HCT116 (cell line): ENCODE measurements at regions not wholly inside any gene's neighbourhood (a gene's known extent, or its start where the extent isn't known, plus 50 kb on each side); places are given as distances from the start of the nearest gene placed in this dataset.

Experiments
- ATAC-seq: fragments of 200-7000 bp; cut with Tn5 transposase; 2 replicates; pipeline ENCODE4 v1.9.1; 2020; ENCODE audit warnings: mild to moderate bottlenecking, moderate library complexity
- BruUV-seq: library from RNA; stranded (reverse); fragments of 400-500 nt; replicated peaks from 2 replicates; lab custom pipeline; 2021; lab: Mats Ljungman, UMichigan
- CTCF ChIA-PET: fragments of 300-600 bp; sonication (Branson Sonifier 250); formaldehyde crosslinking; loops from one replicate; lab custom pipeline; 2021; ENCODE audit warnings: antibody characterized with exemption; lab: Charles Lee
- POLR2A ChIA-PET: fragments of 300-600, 350-600 bp; sonication (Branson Sonifier 250); formaldehyde crosslinking; loops from one replicate; lab custom pipeline; 2021; ENCODE audit warnings: antibody characterized with exemption; lab: Charles Lee
- RAD21 ChIA-PET, 2 experiments: fragments of 300-600 bp; sonication (Branson Sonifier 250); formaldehyde crosslinking; loops; one replicate each; lab custom pipeline; 2023; ENCODE audit warnings: low total read pairs in 2 of 2; ENCODE audit not compliant: uncharacterized antibody in 2 of 2, unreplicated experiment in 2 of 2, low non-redundant PET in 1 of 2; lab: Charles Lee
- DNase-seq: peaks from one replicate; pipeline ENCODE4 v3.0.0-alpha.2; 2010; ENCODE audit warnings: low read depth, low spot score
- H2AFZ ChIP-seq: fragments of 200-600 bp; shearing (Covaris generic), sonication (generic); 2 replicates; pipeline ENCODE4 v1.6.1; 2017; ENCODE audit warnings: low read depth, mixed run types, mixed read lengths, antibody characterized with exemption, low read length; ENCODE audit not compliant: poor library complexity, severe bottlenecking
- H3K27ac ChIP-seq: 2 replicates; pipeline ENCODE4 v1.5.1; 2012; ENCODE audit warnings: low read depth, low read length
- H3K27me3 ChIP-seq: fragments of 200-600 bp; sonication (generic); 2 replicates; pipeline ENCODE4 v1.6.1; 2016; ENCODE audit warnings: mixed run types, low read length, mixed read lengths; ENCODE audit not compliant: insufficient read depth
- H3K36me3 ChIP-seq, 2 experiments: fragments of 200-500 bp in 1 of 2; fragments of 200-600 bp in 1 of 2; sonication (Bioruptor generic) in 1 of 2; sonication (generic) in 1 of 2; 2 replicates each; pipeline versions ENCODE4 v1.5.1 to v1.6.1; 2014 to 2016; ENCODE audit warnings: low read length in 2 of 2, inconsistent platforms in 1 of 2, mixed read lengths in 1 of 2, mixed run types in 1 of 2; ENCODE audit not compliant: insufficient read depth in 2 of 2, control insufficient read depth in 1 of 2
- H3K4me1 ChIP-seq, 2 experiments: fragments of 200-600 bp in 1 of 2; sonication (generic) in 1 of 2; 2 replicates each; pipeline versions ENCODE4 v1.5.1 to v1.6.1; 2012 to 2017; ENCODE audit warnings: low read length in 2 of 2, inconsistent platforms in 1 of 2, mild to moderate bottlenecking in 1 of 2, mixed read lengths in 1 of 2, mixed run types in 1 of 2, moderate library complexity in 1 of 2; ENCODE audit not compliant: insufficient read depth in 2 of 2, control insufficient read depth in 1 of 2
- H3K4me2 ChIP-seq: fragments of 200-600 bp; sonication (generic); 2 replicates; pipeline ENCODE4 v1.6.1; 2017; ENCODE audit warnings: mixed run types, low read length, mixed read lengths
- H3K4me3 ChIP-seq, 2 experiments: fragments of 200-600 bp in 1 of 2; sonication (generic) in 1 of 2; replicated peaks in 1 of 2; 2 replicates each; pipeline ENCODE4 v1.5.1; 2011 to 2016; ENCODE audit warnings: low read length in 2 of 2, control low read depth in 1 of 2, low read depth in 1 of 2, mild to moderate bottlenecking in 1 of 2, mixed read lengths in 1 of 2, mixed run types in 1 of 2
- H3K79me2 ChIP-seq: fragments of 200-600 bp; sonication (generic); 2 replicates; pipeline ENCODE4 v1.6.1; 2017; ENCODE audit warnings: mild to moderate bottlenecking, mixed run types, low read length, moderate library complexity, mixed read lengths; ENCODE audit not compliant: insufficient read depth
- H3K9ac ChIP-seq: fragments of 200-600 bp; sonication (generic); 2 replicates; pipeline ENCODE4 v1.6.1; 2016; ENCODE audit warnings: low read length, mixed read lengths
- H3K9me2 ChIP-seq: fragments of 200-600 bp; sonication (generic), shearing (Covaris generic); 2 replicates; pipeline ENCODE4 v1.6.1; 2017; ENCODE audit warnings: mixed run types, mild to moderate bottlenecking, moderate library complexity; ENCODE audit not compliant: insufficient read depth
- H3K9me3 ChIP-seq, 2 experiments: fragments of 200-500 bp in 1 of 2; fragments of 200-600 bp in 1 of 2; sonication (Bioruptor generic) in 1 of 2; sonication (generic) in 1 of 2; 2 replicates each; pipeline ENCODE4 v1.6.1; 2014 to 2017; ENCODE audit warnings: low read length in 2 of 2, mixed read lengths in 2 of 2, inconsistent platforms in 1 of 2, low read depth in 1 of 2, mild to moderate bottlenecking in 1 of 2, mixed run types in 1 of 2, moderate library complexity in 1 of 2; ENCODE audit not compliant: control insufficient read depth in 1 of 2, insufficient read depth in 1 of 2
- H4K20me1 ChIP-seq: fragments of 200-600 bp; sonication (generic), shearing (Covaris generic); 2 replicates; pipeline ENCODE4 v1.6.1; 2017; ENCODE audit warnings: mixed run types, mild to moderate bottlenecking, moderate library complexity; ENCODE audit not compliant: insufficient read depth
- EGR1 ChIP-seq: IDR thresholded peaks from 2 replicates; pipeline ENCODE4 v1.6.1; 2012; ENCODE audit warnings: low read depth
- ELF1 ChIP-seq: IDR thresholded peaks from 2 replicates; pipeline ENCODE4 v1.6.1; 2012; ENCODE audit warnings: low read depth, borderline replicate concordance
- EZH2 ChIP-seq: fragments of 200-600 bp; sonication (generic); IDR thresholded peaks from 2 replicates; pipeline ENCODE4 v1.6.1; 2017; ENCODE audit warnings: antibody characterized with exemption, mixed run types
- EZH2phosphoT487 ChIP-seq: fragments of 200-600 bp; IDR thresholded peaks from 2 replicates; pipeline ENCODE4 v1.6.1; 2018; ENCODE audit warnings: antibody characterized with exemption, borderline replicate concordance
- FOSL1 ChIP-seq: IDR thresholded peaks from 2 replicates; pipeline ENCODE4 v1.6.1; 2012; ENCODE audit warnings: low read depth
- JUND ChIP-seq: IDR thresholded peaks from 2 replicates; pipeline ENCODE4 v1.6.1; 2012
- RAD21 ChIP-seq: IDR thresholded peaks from 2 replicates; pipeline ENCODE4 v1.6.1; 2012; ENCODE audit warnings: low read depth, mild to moderate bottlenecking
- SIN3A ChIP-seq: IDR thresholded peaks from 2 replicates; pipeline ENCODE4 v1.6.1; 2012; ENCODE audit warnings: low read depth
- SP1 ChIP-seq: IDR thresholded peaks from 2 replicates; pipeline ENCODE4 v1.6.1; 2012; ENCODE audit warnings: low read depth
- TCF7L2 ChIP-seq: IDR thresholded peaks from 2 replicates; pipeline ENCODE4 v1.7.0; 2011; ENCODE audit warnings: borderline replicate concordance, inconsistent platforms; ENCODE audit not compliant: insufficient read depth, insufficient read length; ENCODE audit errors: extremely low read depth
- YY1 ChIP-seq: IDR thresholded peaks from 2 replicates; pipeline ENCODE4 v1.6.1; 2011; ENCODE audit warnings: low read length, low read depth, moderate library complexity, mild to moderate bottlenecking; ENCODE audit not compliant: insufficient replicate concordance; ENCODE audit errors: extremely low read depth
- ZFX ChIP-seq: fragments of 450-650 bp; IDR thresholded peaks from 2 replicates; pipeline ENCODE4 v1.6.1; 2017
- intact Hi-C: fragments of 100-400 bp; cut with micrococcal nuclease; formaldehyde crosslinking; loops from 2 replicates; pipeline ENCODE4 v1.10.0; 2022
- TF ChIP-seq, protein P1 (sequence below): IDR thresholded peaks from 2 replicates; pipeline ENCODE4 v1.6.1; 2011; ENCODE audit warnings: mild to moderate bottlenecking, low read length, moderate library complexity; ENCODE audit not compliant: insufficient replicate concordance; ENCODE audit errors: extremely low read depth
- TF ChIP-seq, protein P2 (sequence below): IDR thresholded peaks from 2 replicates; pipeline ENCODE4 v1.6.1; 2012
- TF ChIP-seq, protein P3 (sequence below), 3 experiments: fragments of 200-600 bp in 1 of 3; sonication (generic) in 1 of 3; IDR thresholded peaks in 2 of 3; conservative IDR thresholded peaks in 1 of 3; 2 replicates each; pipeline ENCODE4 v1.5.1; 2012 to 2017; ENCODE audit warnings: low read depth in 2 of 3, low read length in 2 of 3, antibody characterized with exemption in 1 of 3, borderline replicate concordance in 1 of 3, control low read depth in 1 of 3, mild to moderate bottlenecking in 1 of 3, mixed read lengths in 1 of 3, mixed run types in 1 of 3, moderate library complexity in 1 of 3; ENCODE audit not compliant: insufficient read depth in 1 of 3

DNA sequence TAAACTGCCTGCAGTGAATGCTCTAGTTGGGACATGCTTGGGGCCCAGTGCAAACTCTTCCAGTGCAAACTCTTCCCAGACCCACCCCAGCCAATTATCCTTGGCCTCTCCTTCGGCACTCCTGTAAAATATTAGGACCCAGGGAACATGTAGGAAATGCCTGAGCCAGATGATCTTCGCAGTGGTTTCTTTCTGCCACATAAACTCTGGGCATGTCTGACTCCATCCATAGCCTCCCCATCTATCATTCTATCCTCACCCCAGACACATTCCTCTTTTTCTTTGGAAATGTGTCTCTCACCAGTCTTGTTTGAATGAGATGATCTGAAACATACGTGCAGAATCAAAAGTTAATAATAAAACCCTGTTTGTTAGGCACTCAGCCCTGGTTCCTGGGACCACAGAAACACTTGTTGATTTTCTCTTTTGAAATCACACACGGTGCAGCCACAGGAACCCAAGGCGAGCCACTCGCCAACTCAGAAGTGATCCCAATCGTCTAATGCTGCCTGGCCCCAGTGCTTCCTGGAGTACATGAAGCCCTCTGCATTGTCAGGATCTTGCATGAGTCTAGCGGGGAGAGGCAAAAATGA is 108.9 kb upstream of the CST7 start:
- Histone ChIP-seq H3K9ac (no peak overlapping the region), H3K9me3 (no peaks in the 10 kb centered on the region), H4K20me1 (no peaks in the 10 kb centered on the region), H3K9me2 (no peaks in the 10 kb centered on the region), H2AFZ (no peak overlapping the region), H3K4me2 (no peak overlapping the region), H3K27ac (no peak overlapping the region), H3K27me3 (peaks cover 43% of the 10 kb centered on the region), H3K36me3 (no peaks in the 10 kb centered on the region), H3K4me3 (no peak overlapping the region), H3K4me1 (no peaks in the 10 kb centered on the region), H3K79me2 (no peaks in the 10 kb centered on the region)
- ChIA-PET POLR2A (no interaction called here), RAD21 (no interaction called here), CTCF (no interaction called here)
- TF ChIP-seq RAD21, result no peak
- no peak for TF ChIP-seq EZH2
- TF ChIP-seq, protein P1, sequence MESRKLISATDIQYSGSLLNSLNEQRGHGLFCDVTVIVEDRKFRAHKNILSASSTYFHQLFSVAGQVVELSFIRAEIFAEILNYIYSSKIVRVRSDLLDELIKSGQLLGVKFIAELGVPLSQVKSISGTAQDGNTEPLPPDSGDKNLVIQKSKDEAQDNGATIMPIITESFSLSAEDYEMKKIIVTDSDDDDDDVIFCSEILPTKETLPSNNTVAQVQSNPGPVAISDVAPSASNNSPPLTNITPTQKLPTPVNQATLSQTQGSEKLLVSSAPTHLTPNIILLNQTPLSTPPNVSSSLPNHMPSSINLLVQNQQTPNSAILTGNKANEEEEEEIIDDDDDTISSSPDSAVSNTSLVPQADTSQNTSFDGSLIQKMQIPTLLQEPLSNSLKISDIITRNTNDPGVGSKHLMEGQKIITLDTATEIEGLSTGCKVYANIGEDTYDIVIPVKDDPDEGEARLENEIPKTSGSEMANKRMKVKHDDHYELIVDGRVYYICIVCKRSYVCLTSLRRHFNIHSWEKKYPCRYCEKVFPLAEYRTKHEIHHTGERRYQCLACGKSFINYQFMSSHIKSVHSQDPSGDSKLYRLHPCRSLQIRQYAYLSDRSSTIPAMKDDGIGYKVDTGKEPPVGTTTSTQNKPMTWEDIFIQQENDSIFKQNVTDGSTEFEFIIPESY, result no peak
- no peak for TF ChIP-seq JUND
- TF ChIP-seq ZFX, result no peak
- no peak for TF ChIP-seq FOSL1
- no peak for TF ChIP-seq SP1
- TF ChIP-seq SIN3A, result no peak
- no peak for TF ChIP-seq YY1
- no peak for TF ChIP-seq EZH2phosphoT487
- no peak for TF ChIP-seq TCF7L2
- TF ChIP-seq, protein P2, sequence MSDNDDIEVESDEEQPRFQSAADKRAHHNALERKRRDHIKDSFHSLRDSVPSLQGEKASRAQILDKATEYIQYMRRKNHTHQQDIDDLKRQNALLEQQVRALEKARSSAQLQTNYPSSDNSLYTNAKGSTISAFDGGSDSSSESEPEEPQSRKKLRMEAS, result no peak
- no peak for TF ChIP-seq EGR1
- TF ChIP-seq ELF1, result no peak
- TF ChIP-seq, protein P3, sequence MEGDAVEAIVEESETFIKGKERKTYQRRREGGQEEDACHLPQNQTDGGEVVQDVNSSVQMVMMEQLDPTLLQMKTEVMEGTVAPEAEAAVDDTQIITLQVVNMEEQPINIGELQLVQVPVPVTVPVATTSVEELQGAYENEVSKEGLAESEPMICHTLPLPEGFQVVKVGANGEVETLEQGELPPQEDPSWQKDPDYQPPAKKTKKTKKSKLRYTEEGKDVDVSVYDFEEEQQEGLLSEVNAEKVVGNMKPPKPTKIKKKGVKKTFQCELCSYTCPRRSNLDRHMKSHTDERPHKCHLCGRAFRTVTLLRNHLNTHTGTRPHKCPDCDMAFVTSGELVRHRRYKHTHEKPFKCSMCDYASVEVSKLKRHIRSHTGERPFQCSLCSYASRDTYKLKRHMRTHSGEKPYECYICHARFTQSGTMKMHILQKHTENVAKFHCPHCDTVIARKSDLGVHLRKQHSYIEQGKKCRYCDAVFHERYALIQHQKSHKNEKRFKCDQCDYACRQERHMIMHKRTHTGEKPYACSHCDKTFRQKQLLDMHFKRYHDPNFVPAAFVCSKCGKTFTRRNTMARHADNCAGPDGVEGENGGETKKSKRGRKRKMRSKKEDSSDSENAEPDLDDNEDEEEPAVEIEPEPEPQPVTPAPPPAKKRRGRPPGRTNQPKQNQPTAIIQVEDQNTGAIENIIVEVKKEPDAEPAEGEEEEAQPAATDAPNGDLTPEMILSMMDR (IDR thresholded peaks at IDR 0.05 in 2 of 3, conservative IDR thresholded peaks at IDR 0.05 in 1 of 3; ENCODE audit: borderline replicate concordance in 1 of 3, insufficient read depth in 1 of 3, low read depth in 2 of 3, low read length in 2 of 3), result no peak
- no TSS peak for BruUV-seq
- intact Hi-C loops, result no loop called here
- no peak for ATAC-seq
- DNase-seq, result no peak
